ENCODE measurements at regions not wholly inside any gene's neighbourhood (a gene's known extent, or its start where the extent isn't known, plus 50 kb on each side); places are given as distances from the start of the nearest gene placed in this dataset.

GRCh38 chr2:155209696-155210450 is 511.4 kb downstream of the KCNJ3 start:
- no peak overlapping the region for H3K4me2 ChIP-seq (ENCODE audit: low read depth, low read length)
- in situ Hi-C loops (cut with MboI; ENCODE audit: low sequenced_read_pairs) (no loop called here), dilution Hi-C loops (cut with HindIII; ENCODE audit: low sequenced_read_pairs, unreplicated experiment) (no loop called here), intact Hi-C loops (cut with micrococcal nuclease) (no loop called here)
- no peak overlapping the region for H2BK15ac ChIP-seq (ENCODE audit: low read depth, low read length)
- no peak overlapping the region for H3K4ac ChIP-seq (ENCODE audit: low read depth, low read length)
- ATAC-seq (ENCODE audit: low read depth), result no peak
- no peak overlapping the region for H2BK120ac ChIP-seq (ENCODE audit: low read depth, low read length)
- H2BK20ac ChIP-seq (ENCODE audit: low read depth, low read length), result no peak overlapping the region
- ChIA-PET CTCF (no interaction called here), POLR2A (ENCODE audit: unreplicated experiment) (no interaction called here)
- H3K27ac ChIP-seq (ENCODE audit: insufficient read depth, low read length), result no peak overlapping the region
- H3K36me3 ChIP-seq (ENCODE audit: control insufficient read depth, insufficient read depth, low read length), result no peaks in the 10 kb centered on the region
- H2AK9ac ChIP-seq (replicated peaks; ENCODE audit: low read depth, low read length, poor library complexity), result no peak overlapping the region
- H3K9me3 ChIP-seq (ENCODE audit: control insufficient read depth, insufficient read depth, low read length), result peaks cover 9% of the 10 kb centered on the region
- no peak for DNase-seq
- no peak overlapping the region for H3K4me3 ChIP-seq (ENCODE audit: insufficient read depth, low read depth, low read length)
- whole genome bisulfite sequencing, 2 experiments (ENCODE audit: extremely low coverage in 2 of 2, insufficient read length in 1 of 2), result no CpG with 5 or more reads among the region's 2 CpGs
- no peak overlapping the region for H3K56ac ChIP-seq (ENCODE audit: extremely low read depth, insufficient read depth, low read length)
- H3K79me1 ChIP-seq (ENCODE audit: low read depth in 1 of 2, low read length in 2 of 2), result no peaks in the 10 kb centered on the region
- H2AK5ac ChIP-seq (ENCODE audit: low read depth, low read length), result no peak overlapping the region
- no peak overlapping the region for H2AFZ ChIP-seq (replicated peaks; ENCODE audit: low read length, poor library complexity)
- no peak overlapping the region for H3K18ac ChIP-seq (ENCODE audit: low read depth, low read length)
- H4K5ac ChIP-seq (ENCODE audit: low read depth, low read length), result no peak overlapping the region
- H4K91ac ChIP-seq (ENCODE audit: insufficient read depth, low read depth, low read length), result no peak overlapping the region
- no TSS peak for BruUV-seq (replicated peaks)
- TF ChIP-seq CTCF (conservative IDR thresholded peaks at IDR 0.05; ENCODE audit: low read depth, low read length), result no peak
- TF ChIP-seq RAD21 (IDR thresholded peaks at IDR 0.05; ENCODE audit: low read length), result no peak
- no peak for TF ChIP-seq MXI1 (IDR thresholded peaks at IDR 0.05; ENCODE audit: borderline replicate concordance, low read depth, low read length)
- no peak for TF ChIP-seq RFX5 (IDR thresholded peaks at IDR 0.05; ENCODE audit: low read depth, low read length)
- no peak for TF ChIP-seq NFE2L2 (IDR thresholded peaks at IDR 0.05; ENCODE audit: low read depth, low read length)
- no peak for TF ChIP-seq MAFK (IDR thresholded peaks at IDR 0.05; ENCODE audit: low read depth, low read length)
- no peak for TF ChIP-seq FOS (IDR thresholded peaks at IDR 0.05; ENCODE audit: low read depth, low read length)
- no peak for TF ChIP-seq BHLHE40 (IDR thresholded peaks at IDR 0.05; ENCODE audit: low read depth, low read length)
- no peak for TF ChIP-seq SMC3 (IDR thresholded peaks at IDR 0.05; ENCODE audit: low read depth, low read length)
- no peak for TF ChIP-seq POLR2A (IDR thresholded peaks at IDR 0.05; ENCODE audit: low read depth, low read length)
- TF ChIP-seq MAZ (IDR thresholded peaks at IDR 0.05; ENCODE audit: borderline replicate concordance, low read depth, low read length), result no peak
- TF ChIP-seq ELK1 (IDR thresholded peaks at IDR 0.05; ENCODE audit: borderline replicate concordance, low read depth, low read length), result no peak
- no peaks in the 10 kb centered on the region for H3K4me1 ChIP-seq (ENCODE audit: control insufficient read depth, insufficient read depth, low read length)
- no peak overlapping the region for H3K9ac ChIP-seq (ENCODE audit: low read depth, low read length)
- no peak overlapping the region for H4K8ac ChIP-seq (ENCODE audit: low read depth in 2 of 2, low read length in 2 of 2)
- no peak overlapping the region for H2BK5ac ChIP-seq (ENCODE audit: low read depth, low read length, poor library complexity, severe bottlenecking)
- no peak overlapping the region for H3K14ac ChIP-seq (replicated peaks; ENCODE audit: low read depth, low read length)
- H3K23ac ChIP-seq (ENCODE audit: low read depth, low read length), result no peak overlapping the region
- no peaks in the 10 kb centered on the region for H3K27me3 ChIP-seq (ENCODE audit: control insufficient read depth, insufficient read depth, low read length)
- no peaks in the 10 kb centered on the region for H3K9me1 ChIP-seq (ENCODE audit: insufficient read depth, low read length)
- no peaks in the 10 kb centered on the region for H4K20me1 ChIP-seq (ENCODE audit: insufficient read depth, low read length)

Measured in IMR-90 (cell line).